GM12875 (cell line): ENCODE measurements at regions not wholly inside any gene's neighbourhood (a gene's known extent, or its start where the extent isn't known, plus 50 kb on each side); places are given as distances from the start of the nearest gene placed in this dataset.
"Not testable (repeated sequence)": the region's sequence is repeated elsewhere in the genome, so short reads cannot be mapped to it uniquely, and the experiment has no call there.

Source experiments
- H3K4me3 ChIP-seq: one replicate; pipeline ENCODE4 v1.5.1; 2011; ENCODE audit warnings: low read depth, low read length, control low read depth
- CTCF ChIP-seq: IDR thresholded peaks from 2 replicates; pipeline ENCODE4 v1.5.1; 2011; ENCODE audit warnings: low read depth, mild to moderate bottlenecking, control low read depth, inconsistent platforms, low read length, moderate library complexity, borderline replicate concordance; ENCODE audit not compliant: insufficient read depth

GRCh38 chr20:11509776-11510175 is 407.9 kb upstream of the BTBD3 start:
- H3K4me3 ChIP-seq, result no peak overlapping the region
- no peak for TF ChIP-seq CTCF

GRCh38 chr20:11511821-11512220 is 405.9 kb upstream of the BTBD3 start:
- TF ChIP-seq CTCF, result no peak
- no peak overlapping the region for H3K4me3 ChIP-seq

GRCh38 chr20:11513241-11513745 is 404.4 kb upstream of the BTBD3 start:
- not testable (repeated sequence) for H3K4me3 ChIP-seq

GRCh38 chr20:11516448-11516847 is 401.2 kb upstream of the BTBD3 start:
- TF ChIP-seq CTCF, result no peak
- no peak overlapping the region for H3K4me3 ChIP-seq

- H3K4me3 ChIP-seq, result no peak overlapping the region
- no peak for TF ChIP-seq CTCF
Measured at GRCh38 chr20:11520596-11520995, 397.1 kb upstream of the BTBD3 start.

GRCh38 chr20:11521476-11522365 is 396.0 kb upstream of the BTBD3 start:
- H3K4me3 ChIP-seq, result no peak overlapping the region
- no peak for TF ChIP-seq CTCF

- no peak for TF ChIP-seq CTCF
- H3K4me3 ChIP-seq, result no peak overlapping the region
Measured at GRCh38 chr20:11522366-11522741, 395.3 kb upstream of the BTBD3 start.
